Peyer's patch (tissue), 4 donors: ENCODE measurements at regions not wholly inside any gene's neighbourhood (a gene's known extent, or its start where the extent isn't known, plus 50 kb on each side); places are given as distances from the start of the nearest gene placed in this dataset.

ENCODE experiments used
- CTCF ChIP-seq, 6 experiments: fragments of 450-650 bp in 4 of 6; fragments of 200-600 bp in 2 of 6; sonication (generic) in 1 of 6; IDR thresholded peaks; one replicate each; pipeline ENCODE4 v1.5.1; 2017 to 2019; ENCODE audit warnings: antibody characterized with exemption in 6 of 6, mild to moderate bottlenecking in 3 of 6, moderate library complexity in 1 of 6
- POLR2A ChIP-seq, 2 donors: fragments of 450-650 bp; IDR thresholded peaks; one replicate each; pipeline ENCODE4 v1.5.1; 2017; ENCODE audit warnings: antibody characterized with exemption in 2 of 2, mild to moderate bottlenecking in 2 of 2, moderate library complexity in 2 of 2

GRCh38 chr5:58231041-58231440 is 228.8 kb downstream of the PLK2 start:
- no peak for TF ChIP-seq CTCF (IDR thresholded peaks at IDR 0.05)
- no peak for TF ChIP-seq POLR2A (IDR thresholded peaks at IDR 0.05)
